Liver (tissue), 7 donors: ENCODE measurements at regions not wholly inside any gene's neighbourhood (a gene's known extent, or its start where the extent isn't known, plus 50 kb on each side); places are given as distances from the start of the nearest gene placed in this dataset.

Experiments
- DNase-seq: peaks from one replicate; pipeline ENCODE4 v3.0.0-alpha.2; 2017; ENCODE audit warnings: low spot score
- H3K27ac ChIP-seq, 2 donors: one replicate each; pipeline ENCODE4 v1.7.0; 2013; ENCODE audit warnings: inconsistent platforms in 2 of 2, low read length in 2 of 2, control low read depth in 1 of 2, low read depth in 1 of 2, mild to moderate bottlenecking in 1 of 2
- H3K27me3 ChIP-seq, 4 donors: one replicate each; pipeline versions ENCODE4 v1.6.1 to v1.7.0; 2013; ENCODE audit warnings: low read length in 3 of 4, inconsistent platforms in 1 of 4, mild to moderate bottlenecking in 1 of 4, moderate library complexity in 1 of 4; ENCODE audit not compliant: control insufficient read depth in 4 of 4, insufficient read depth in 4 of 4
- H3K36me3 ChIP-seq, 4 donors: one replicate each; pipeline versions ENCODE4 v1.6.1 to v1.7.0; 2013; ENCODE audit warnings: low read length in 3 of 4, mild to moderate bottlenecking in 3 of 4, low read depth in 1 of 4, moderate library complexity in 1 of 4; ENCODE audit not compliant: control insufficient read depth in 4 of 4, insufficient read depth in 3 of 4
- H3K4me1 ChIP-seq, 4 donors: one replicate each; pipeline versions ENCODE4 v1.6.1 to v1.7.0; 2013; ENCODE audit warnings: low read length in 3 of 4, mild to moderate bottlenecking in 3 of 4, moderate library complexity in 1 of 4; ENCODE audit not compliant: control insufficient read depth in 4 of 4, insufficient read depth in 4 of 4
- H3K4me3 ChIP-seq, 3 donors: one replicate each; pipeline versions ENCODE4 v1.6.1 to v1.7.0; 2013; ENCODE audit warnings: low read length in 3 of 3, control low read depth in 1 of 3, low read depth in 1 of 3, mild to moderate bottlenecking in 1 of 3
- H3K9ac ChIP-seq, 2 donors: one replicate each; pipeline ENCODE4 v1.7.0; 2013; ENCODE audit warnings: low read length in 2 of 2, mild to moderate bottlenecking in 2 of 2, moderate library complexity in 2 of 2, control low read depth in 1 of 2, low read depth in 1 of 2
- H3K9me3 ChIP-seq, 4 donors: one replicate each; pipeline versions ENCODE4 v1.6.1 to v1.7.0; 2013; ENCODE audit warnings: low read length in 3 of 4; ENCODE audit not compliant: control insufficient read depth in 4 of 4
- EGR1 ChIP-seq, 2 donors: IDR thresholded peaks; 2 replicates each; pipeline ENCODE4 v1.6.1; 2016 to 2018; ENCODE audit warnings: antibody characterized with exemption in 2 of 2, low read depth in 2 of 2
- FOXA1 ChIP-seq: IDR thresholded peaks from 2 replicates; pipeline ENCODE4 v1.6.1; 2016; ENCODE audit warnings: antibody characterized with exemption
- GABPA ChIP-seq, 2 donors: IDR thresholded peaks in 1 of 2; conservative IDR thresholded peaks in 1 of 2; 2 replicates each; pipeline ENCODE4 v1.6.1; 2016; ENCODE audit warnings: antibody characterized with exemption in 2 of 2, mild to moderate bottlenecking in 1 of 2, moderate library complexity in 1 of 2
- HNF4A ChIP-seq, 2 donors: conservative IDR thresholded peaks; 2 replicates each; pipeline ENCODE4 v1.6.1; 2016; ENCODE audit warnings: antibody characterized with exemption in 2 of 2, mild to moderate bottlenecking in 2 of 2
- JUND ChIP-seq, 2 donors: IDR thresholded peaks; 2 replicates each; pipeline ENCODE4 v1.6.1; 2016; ENCODE audit warnings: antibody characterized with exemption in 2 of 2
- NR2F2 ChIP-seq: IDR thresholded peaks from 2 replicates; pipeline ENCODE4 v1.6.1; 2016; ENCODE audit warnings: antibody characterized with exemption
- RAD21 ChIP-seq, 2 donors: IDR thresholded peaks; 2 replicates each; pipeline ENCODE4 v1.6.1; 2016; ENCODE audit warnings: antibody characterized with exemption in 2 of 2, mild to moderate bottlenecking in 2 of 2
- RXRA ChIP-seq, 2 donors: IDR thresholded peaks; 2 replicates each; pipeline ENCODE4 v1.6.1; 2017 to 2018; ENCODE audit warnings: antibody characterized with exemption in 2 of 2, mild to moderate bottlenecking in 1 of 2
- SP1 ChIP-seq: IDR thresholded peaks from 2 replicates; pipeline ENCODE4 v1.6.1; 2018; ENCODE audit warnings: antibody characterized with exemption, mild to moderate bottlenecking
- TAF1 ChIP-seq: conservative IDR thresholded peaks from 2 replicates; pipeline ENCODE4 v1.6.1; 2016; ENCODE audit warnings: antibody characterized with exemption, mild to moderate bottlenecking
- YY1 ChIP-seq: IDR thresholded peaks from 2 replicates; pipeline ENCODE4 v1.6.1; 2016; ENCODE audit warnings: antibody characterized with exemption, mild to moderate bottlenecking
- WGBS: extraction: QIAGEN DNeasy Blood & Tissue Kit; methylation state at CpG from one replicate; pipeline ENCODE4 v1.1.7; 2013; 5-methylcytosine and 5-hydroxymethylcytosine counted together
- TF ChIP-seq, protein P1 (sequence below): IDR thresholded peaks from 2 replicates; pipeline ENCODE4 v1.6.1; 2016; ENCODE audit warnings: antibody characterized with exemption, mild to moderate bottlenecking
- TF ChIP-seq, protein P2 (sequence below): IDR thresholded peaks from 2 replicates; pipeline ENCODE4 v1.6.1; 2016; ENCODE audit warnings: antibody characterized with exemption
- TF ChIP-seq, protein P3 (sequence below): IDR thresholded peaks from 2 replicates; pipeline ENCODE4 v1.6.1; 2016; ENCODE audit warnings: antibody characterized with exemption
- donor health status: healthy.
- donor health status: healthy.
- donor health status: healthy.
- donor health status: healthy.

DNA sequence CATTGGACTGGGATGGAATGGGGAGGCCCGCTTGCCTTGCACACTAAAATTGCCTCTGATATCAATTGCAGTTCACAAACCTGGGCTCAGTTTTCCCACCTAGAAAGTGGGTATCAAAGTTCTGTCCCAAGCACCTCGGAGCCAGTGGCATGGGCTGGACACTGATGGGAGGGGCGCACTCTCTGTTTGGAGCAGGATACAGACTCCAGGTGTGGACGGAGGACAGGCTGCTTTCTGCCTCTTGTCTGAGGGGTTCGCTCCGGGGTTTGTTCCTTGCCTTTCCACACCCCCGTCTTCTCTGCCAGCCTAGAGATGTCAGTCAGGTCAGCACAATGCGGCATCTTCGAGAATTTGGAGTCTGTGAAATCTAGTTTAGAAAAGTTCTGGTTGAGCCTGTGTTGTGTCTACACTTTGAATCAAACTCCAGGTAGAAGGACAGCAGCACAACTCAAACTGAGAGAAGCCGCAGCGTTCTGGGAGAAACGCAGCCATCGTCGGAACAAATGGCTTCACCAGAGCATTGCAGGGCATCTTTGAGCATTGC, 141.9 kb downstream of the TEX29 start:
- Histone ChIP-seq H3K27ac (no peak overlapping the region), H3K4me1 (no peaks in the 10 kb centered on the region), H3K27me3 (no peaks in the 10 kb centered on the region), H3K4me3 (no peak overlapping the region), H3K36me3 (no peaks in the 10 kb centered on the region), H3K9ac (no peak overlapping the region), H3K9me3 (no peaks in the 10 kb centered on the region)
- peak; percentile 10 for DNase-seq
- TF ChIP-seq TAF1 (no peak), JUND (IDR thresholded peaks at IDR 0.05) (no peak), FOXA1 (no peak), YY1 (no peak), NR2F2 (no peak), RXRA (IDR thresholded peaks at IDR 0.05) (no peak), HNF4A (conservative IDR thresholded peaks at IDR 0.05) (no peak), RAD21 (IDR thresholded peaks at IDR 0.05) (no peak), SP1 (no peak)
- TF ChIP-seq, protein P1, sequence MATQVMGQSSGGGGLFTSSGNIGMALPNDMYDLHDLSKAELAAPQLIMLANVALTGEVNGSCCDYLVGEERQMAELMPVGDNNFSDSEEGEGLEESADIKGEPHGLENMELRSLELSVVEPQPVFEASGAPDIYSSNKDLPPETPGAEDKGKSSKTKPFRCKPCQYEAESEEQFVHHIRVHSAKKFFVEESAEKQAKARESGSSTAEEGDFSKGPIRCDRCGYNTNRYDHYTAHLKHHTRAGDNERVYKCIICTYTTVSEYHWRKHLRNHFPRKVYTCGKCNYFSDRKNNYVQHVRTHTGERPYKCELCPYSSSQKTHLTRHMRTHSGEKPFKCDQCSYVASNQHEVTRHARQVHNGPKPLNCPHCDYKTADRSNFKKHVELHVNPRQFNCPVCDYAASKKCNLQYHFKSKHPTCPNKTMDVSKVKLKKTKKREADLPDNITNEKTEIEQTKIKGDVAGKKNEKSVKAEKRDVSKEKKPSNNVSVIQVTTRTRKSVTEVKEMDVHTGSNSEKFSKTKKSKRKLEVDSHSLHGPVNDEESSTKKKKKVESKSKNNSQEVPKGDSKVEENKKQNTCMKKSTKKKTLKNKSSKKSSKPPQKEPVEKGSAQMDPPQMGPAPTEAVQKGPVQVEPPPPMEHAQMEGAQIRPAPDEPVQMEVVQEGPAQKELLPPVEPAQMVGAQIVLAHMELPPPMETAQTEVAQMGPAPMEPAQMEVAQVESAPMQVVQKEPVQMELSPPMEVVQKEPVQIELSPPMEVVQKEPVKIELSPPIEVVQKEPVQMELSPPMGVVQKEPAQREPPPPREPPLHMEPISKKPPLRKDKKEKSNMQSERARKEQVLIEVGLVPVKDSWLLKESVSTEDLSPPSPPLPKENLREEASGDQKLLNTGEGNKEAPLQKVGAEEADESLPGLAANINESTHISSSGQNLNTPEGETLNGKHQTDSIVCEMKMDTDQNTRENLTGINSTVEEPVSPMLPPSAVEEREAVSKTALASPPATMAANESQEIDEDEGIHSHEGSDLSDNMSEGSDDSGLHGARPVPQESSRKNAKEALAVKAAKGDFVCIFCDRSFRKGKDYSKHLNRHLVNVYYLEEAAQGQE = no peak
- TF ChIP-seq, protein P2, sequence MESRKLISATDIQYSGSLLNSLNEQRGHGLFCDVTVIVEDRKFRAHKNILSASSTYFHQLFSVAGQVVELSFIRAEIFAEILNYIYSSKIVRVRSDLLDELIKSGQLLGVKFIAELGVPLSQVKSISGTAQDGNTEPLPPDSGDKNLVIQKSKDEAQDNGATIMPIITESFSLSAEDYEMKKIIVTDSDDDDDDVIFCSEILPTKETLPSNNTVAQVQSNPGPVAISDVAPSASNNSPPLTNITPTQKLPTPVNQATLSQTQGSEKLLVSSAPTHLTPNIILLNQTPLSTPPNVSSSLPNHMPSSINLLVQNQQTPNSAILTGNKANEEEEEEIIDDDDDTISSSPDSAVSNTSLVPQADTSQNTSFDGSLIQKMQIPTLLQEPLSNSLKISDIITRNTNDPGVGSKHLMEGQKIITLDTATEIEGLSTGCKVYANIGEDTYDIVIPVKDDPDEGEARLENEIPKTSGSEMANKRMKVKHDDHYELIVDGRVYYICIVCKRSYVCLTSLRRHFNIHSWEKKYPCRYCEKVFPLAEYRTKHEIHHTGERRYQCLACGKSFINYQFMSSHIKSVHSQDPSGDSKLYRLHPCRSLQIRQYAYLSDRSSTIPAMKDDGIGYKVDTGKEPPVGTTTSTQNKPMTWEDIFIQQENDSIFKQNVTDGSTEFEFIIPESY = no peak
- TF ChIP-seq, protein P3, sequence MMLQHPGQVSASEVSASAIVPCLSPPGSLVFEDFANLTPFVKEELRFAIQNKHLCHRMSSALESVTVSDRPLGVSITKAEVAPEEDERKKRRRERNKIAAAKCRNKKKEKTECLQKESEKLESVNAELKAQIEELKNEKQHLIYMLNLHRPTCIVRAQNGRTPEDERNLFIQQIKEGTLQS = no peak
- WGBS = 82% methylated on average over 14 of the region's 14 CpGs

DNA sequence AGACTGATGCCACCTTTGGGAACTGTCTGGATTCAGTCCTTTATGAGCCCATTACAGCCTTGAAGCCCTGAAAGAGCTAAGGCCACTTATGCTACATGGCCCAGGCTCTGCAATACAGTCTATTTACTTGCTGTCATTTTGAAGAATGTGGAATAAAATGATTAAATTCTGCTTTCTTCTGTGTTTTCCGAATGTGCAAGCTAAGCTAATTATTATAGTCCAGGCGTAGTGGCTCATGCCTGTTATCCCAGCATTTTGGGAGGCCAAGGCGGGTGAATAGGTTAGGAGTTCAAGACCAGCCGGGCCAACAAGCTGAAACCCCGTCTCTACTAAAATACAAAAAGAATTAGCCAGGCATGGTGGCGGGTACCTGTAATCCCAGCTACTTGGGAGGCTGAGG, 142.5 kb downstream of the TEX29 start:
- H3K4me3 ChIP-seq = no peak overlapping the region

More for the DNA sequence above, 142.5 kb downstream of the TEX29 start:
- Histone ChIP-seq H3K9me3 (no peaks in the 10 kb centered on the region), H3K9ac (no peak overlapping the region), H3K27me3 (no peaks in the 10 kb centered on the region), H3K27ac (no peak overlapping the region), H3K4me1 (no peaks in the 10 kb centered on the region), H3K36me3 (no peaks in the 10 kb centered on the region)
- DNase-seq = no peak
- WGBS = 75% methylated on average over 6 of the region's 6 CpGs
- TF ChIP-seq EGR1 (IDR thresholded peaks at IDR 0.05; ENCODE audit: low read depth in 2 of 2) (no peak), NR2F2 (no peak), SP1 (no peak), FOXA1 (no peak), YY1 (no peak), RXRA (IDR thresholded peaks at IDR 0.05) (no peak), GABPA (IDR thresholded peaks at IDR 0.05 in 1 of 2, conservative IDR thresholded peaks at IDR 0.05 in 1 of 2) (no peak), JUND (IDR thresholded peaks at IDR 0.05) (no peak), RAD21 (IDR thresholded peaks at IDR 0.05) (no peak)
- TF ChIP-seq, protein P1 = no peak
- TF ChIP-seq, protein P2 = no peak
